GM12864 (cell line): ENCODE measurements at regions not wholly inside any gene's neighbourhood (a gene's known extent, or its start where the extent isn't known, plus 50 kb on each side); places are given as distances from the start of the nearest gene placed in this dataset.

ENCODE experiments used
- DNase-seq: peaks from one replicate; pipeline ENCODE4 v3.0.0-alpha.2; 2011; ENCODE audit warnings: low read depth
- H3K4me3 ChIP-seq: 2 replicates; pipeline ENCODE4 v1.5.1; 2011; ENCODE audit warnings: mild to moderate bottlenecking, low read depth, low read length, control low read depth
- TF ChIP-seq, protein P1 (sequence below): IDR thresholded peaks from 2 replicates; pipeline ENCODE4 v1.5.1; 2011; ENCODE audit warnings: low read depth, mild to moderate bottlenecking, moderate library complexity, low read length, control low read depth, inconsistent platforms; ENCODE audit errors: missing control alignments

DNA sequence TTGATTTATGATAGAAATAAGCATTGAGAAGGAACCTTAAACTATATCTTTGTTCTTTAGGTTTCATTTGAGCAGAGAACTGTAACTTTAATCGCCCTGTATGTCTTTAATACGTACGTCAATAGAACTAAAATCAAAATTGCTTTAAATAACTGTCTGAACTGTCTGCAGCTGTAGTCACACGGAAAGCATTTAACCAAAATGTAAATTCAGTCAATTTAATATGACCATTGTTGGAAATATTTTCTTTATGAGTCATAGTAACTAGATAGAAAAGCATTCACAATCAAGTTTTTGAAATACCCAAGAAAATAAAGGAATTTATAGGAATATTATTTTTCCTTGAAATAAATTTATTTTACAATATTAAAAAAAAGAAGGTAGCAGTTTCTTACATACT, 157.1 kb upstream of the CDH6 start:
- no peak overlapping the region for H3K4me3 ChIP-seq
- TF ChIP-seq, protein P1, sequence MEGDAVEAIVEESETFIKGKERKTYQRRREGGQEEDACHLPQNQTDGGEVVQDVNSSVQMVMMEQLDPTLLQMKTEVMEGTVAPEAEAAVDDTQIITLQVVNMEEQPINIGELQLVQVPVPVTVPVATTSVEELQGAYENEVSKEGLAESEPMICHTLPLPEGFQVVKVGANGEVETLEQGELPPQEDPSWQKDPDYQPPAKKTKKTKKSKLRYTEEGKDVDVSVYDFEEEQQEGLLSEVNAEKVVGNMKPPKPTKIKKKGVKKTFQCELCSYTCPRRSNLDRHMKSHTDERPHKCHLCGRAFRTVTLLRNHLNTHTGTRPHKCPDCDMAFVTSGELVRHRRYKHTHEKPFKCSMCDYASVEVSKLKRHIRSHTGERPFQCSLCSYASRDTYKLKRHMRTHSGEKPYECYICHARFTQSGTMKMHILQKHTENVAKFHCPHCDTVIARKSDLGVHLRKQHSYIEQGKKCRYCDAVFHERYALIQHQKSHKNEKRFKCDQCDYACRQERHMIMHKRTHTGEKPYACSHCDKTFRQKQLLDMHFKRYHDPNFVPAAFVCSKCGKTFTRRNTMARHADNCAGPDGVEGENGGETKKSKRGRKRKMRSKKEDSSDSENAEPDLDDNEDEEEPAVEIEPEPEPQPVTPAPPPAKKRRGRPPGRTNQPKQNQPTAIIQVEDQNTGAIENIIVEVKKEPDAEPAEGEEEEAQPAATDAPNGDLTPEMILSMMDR, result no peak
- DNase-seq, result no peak

DNA sequence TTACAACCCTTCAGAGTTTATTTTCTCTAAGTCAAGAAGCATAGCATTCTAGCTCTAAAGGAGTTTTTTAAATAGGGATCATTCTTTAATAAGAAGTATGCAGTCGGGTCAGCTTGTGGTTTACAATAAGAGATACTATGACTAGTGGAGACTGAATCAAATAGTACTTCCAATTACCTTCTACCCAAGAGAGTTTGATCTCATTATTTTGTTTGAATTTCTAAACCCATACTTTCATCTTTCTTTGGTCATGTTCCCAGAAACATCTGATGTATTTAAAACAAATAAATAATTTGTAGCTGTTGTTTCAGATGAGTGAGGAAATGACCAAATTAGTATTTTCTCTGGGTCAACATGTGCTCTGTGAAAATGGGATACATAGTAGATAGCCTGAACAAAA, 160.2 kb upstream of the CDH6 start:
- no peak overlapping the region for H3K4me3 ChIP-seq
- TF ChIP-seq, protein P1, result no peak
- DNase-seq, result no peak

DNA sequence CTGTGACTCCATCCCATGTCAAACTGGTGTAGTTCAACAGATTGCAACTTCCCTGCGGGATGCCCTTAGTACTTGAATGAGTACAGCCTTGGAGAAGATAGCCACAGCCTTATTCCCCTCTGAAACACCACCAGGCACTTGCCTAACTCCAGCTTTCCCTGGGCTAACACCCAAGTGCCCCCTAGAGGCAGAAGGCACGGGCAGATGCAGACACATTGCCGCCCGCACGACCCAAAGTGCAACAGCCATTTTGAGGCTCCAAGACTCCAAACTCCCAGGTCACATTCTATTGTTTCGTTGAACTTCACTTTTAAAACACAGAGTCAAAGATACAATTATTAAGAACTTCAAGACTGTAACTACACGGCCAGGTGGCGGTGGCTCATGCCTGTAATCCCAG, 163.6 kb upstream of the CDH6 start:
- DNase-seq, result no peak
- TF ChIP-seq, protein P1, result no peak
- no peak overlapping the region for H3K4me3 ChIP-seq

DNA sequence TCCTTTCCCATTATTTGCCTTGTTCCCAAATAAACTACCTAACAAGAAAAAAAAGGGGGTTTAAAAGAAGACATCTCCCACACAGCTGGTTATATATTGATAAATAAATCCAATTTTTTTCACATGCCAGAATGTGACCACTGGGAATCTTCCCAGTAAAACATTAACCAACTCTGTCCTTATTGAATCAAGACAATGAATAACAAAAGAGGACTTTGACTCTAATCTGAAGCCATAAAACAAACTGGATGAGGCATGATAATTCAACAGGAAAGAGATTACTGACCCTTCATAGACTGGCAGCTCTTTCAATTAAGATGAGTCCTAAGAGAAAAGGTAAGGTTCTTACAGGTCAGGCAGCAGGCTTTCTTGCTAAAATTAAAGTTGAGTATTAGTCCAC, 165.8 kb upstream of the CDH6 start:
- no peak for DNase-seq
- H3K4me3 ChIP-seq, result no peak overlapping the region
- TF ChIP-seq, protein P1, result no peak

DNA sequence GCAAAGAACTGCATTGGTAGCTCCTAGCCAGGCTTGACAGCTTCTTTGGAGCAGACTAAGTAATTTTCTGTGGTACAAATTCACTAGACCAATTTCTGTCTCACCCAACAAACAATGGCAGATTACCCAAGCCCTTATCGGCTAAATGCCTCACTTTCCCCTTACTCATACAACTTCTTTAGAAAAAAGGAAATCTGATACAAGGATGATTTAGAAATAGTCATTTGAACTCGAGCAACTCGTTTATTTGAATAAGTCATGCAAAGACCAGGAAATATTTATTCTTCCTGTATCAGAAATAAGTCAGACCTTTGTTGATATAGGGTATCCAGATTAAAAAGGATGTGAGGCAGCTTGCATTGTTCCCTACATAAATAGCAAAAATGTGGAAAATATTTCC, 170.4 kb upstream of the CDH6 start:
- DNase-seq, result no peak
- TF ChIP-seq, protein P1, result no peak
- H3K4me3 ChIP-seq, result no peak overlapping the region

DNA sequence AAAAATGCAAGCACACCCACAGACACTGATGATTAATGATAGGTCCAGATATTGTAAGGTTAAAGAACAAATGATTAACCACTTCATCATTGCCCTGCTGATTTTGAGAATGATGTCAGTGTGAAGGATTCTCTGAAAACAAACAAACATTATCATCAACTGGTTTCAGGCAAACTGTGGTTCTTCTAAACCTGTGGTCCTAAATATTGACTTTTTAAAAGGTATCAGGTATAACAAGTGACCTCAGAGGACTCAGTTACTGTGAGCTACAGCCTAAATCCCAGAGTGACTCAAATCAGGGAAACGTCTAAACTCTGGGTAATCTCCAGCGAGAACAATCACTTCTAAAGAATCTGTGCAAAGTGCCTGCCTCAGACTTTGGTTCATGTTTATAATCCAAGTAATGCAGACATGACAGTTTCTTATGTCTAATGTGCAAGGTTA, 172.3 kb upstream of the CDH6 start:
- DNase-seq, result no peak
- no peak overlapping the region for H3K4me3 ChIP-seq
- TF ChIP-seq, protein P1, result no peak

DNA sequence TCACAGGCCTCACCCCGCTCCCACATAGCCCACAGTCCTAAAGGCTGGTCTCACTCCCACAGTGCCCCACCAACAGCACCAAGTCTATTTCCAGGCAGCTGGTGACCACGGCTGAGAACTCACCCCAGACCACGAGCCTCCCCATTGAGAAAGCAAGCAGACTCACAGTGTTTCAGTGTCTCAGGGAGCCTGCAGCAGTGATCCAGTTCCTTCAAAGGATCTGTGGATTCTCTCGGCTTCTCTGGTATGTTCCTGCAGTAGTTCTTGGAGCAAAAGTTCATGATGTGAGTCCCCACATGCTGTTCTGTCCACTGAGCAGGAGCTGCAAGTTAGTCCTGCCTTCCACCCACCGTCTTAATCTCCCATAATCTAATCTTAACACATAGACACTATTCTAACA, 185.3 kb upstream of the CDH6 start:
- TF ChIP-seq, protein P1, result no peak

More for the DNA sequence above, 185.3 kb upstream of the CDH6 start:
- H3K4me3 ChIP-seq, result no peak overlapping the region
- no peak for DNase-seq
